ENCODE measurements at regions not wholly inside any gene's neighbourhood (a gene's known extent, or its start where the extent isn't known, plus 50 kb on each side); places are given as distances from the start of the nearest gene placed in this dataset.

GRCh38 chr1:234666761-234667160 lies 56.8 kb upstream of the IRF2BP2 start:
- no peak overlapping the region for H3K4me2 ChIP-seq (ENCODE audit: low read depth, low read length)
- DNase-seq (ENCODE audit: low spot score) (no peak), ATAC-seq (no peak), FAIRE-seq (no peak)
- CTCF ChIA-PET (ENCODE audit: low intra/inter-chr PET ratio, low total read pairs) = no interaction called here
- TF ChIP-seq SATB2 (CRISPR knock-in tag; IDR thresholded peaks at IDR 0.05) (no peak), NR2F2 (IDR thresholded peaks at IDR 0.05; ENCODE audit: borderline replicate concordance, low read depth) (no peak), ZNF264 (CRISPR knock-in tag; IDR thresholded peaks at IDR 0.05) (no peak), ZFP1 (CRISPR knock-in tag; IDR thresholded peaks at IDR 0.05) (no peak), MBD4 (IDR thresholded peaks at IDR 0.05; ENCODE audit: borderline replicate concordance, low read length) (no peak)
- TF ChIP-seq, protein P1, sequence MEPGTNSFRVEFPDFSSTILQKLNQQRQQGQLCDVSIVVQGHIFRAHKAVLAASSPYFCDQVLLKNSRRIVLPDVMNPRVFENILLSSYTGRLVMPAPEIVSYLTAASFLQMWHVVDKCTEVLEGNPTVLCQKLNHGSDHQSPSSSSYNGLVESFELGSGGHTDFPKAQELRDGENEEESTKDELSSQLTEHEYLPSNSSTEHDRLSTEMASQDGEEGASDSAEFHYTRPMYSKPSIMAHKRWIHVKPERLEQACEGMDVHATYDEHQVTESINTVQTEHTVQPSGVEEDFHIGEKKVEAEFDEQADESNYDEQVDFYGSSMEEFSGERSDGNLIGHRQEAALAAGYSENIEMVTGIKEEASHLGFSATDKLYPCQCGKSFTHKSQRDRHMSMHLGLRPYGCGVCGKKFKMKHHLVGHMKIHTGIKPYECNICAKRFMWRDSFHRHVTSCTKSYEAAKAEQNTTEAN (CRISPR knock-in tag; conservative IDR thresholded peaks at IDR 0.05) = no peak
- intact Hi-C loops (cut with micrococcal nuclease; ENCODE audit: unreplicated experiment) (no loop called here), in situ Hi-C loops (cut with HindIII; ENCODE audit: extremely low pct_ligation_motif_present, low pct_unique_long_range_greater_than_20kb) (no loop called here)
- no peak overlapping the region for H3K4me3 ChIP-seq (replicated peaks in 1 of 3; ENCODE audit: insufficient read depth in 1 of 3, low read depth in 2 of 3, low read length in 3 of 3)
- no TSS peak for BruUV-seq (replicated peaks)
- H3K27ac ChIP-seq (ENCODE audit: extremely low read length, insufficient read depth, low read length) = no peak overlapping the region
- H2AFZ ChIP-seq (ENCODE audit: low read length) = no peak overlapping the region
- H3K4me1 ChIP-seq (ENCODE audit: insufficient read depth, low read length) = peaks cover 45% of the 10 kb centered on the region
- H3K36me3 ChIP-seq (replicated peaks in 1 of 2; ENCODE audit: control insufficient read depth in 1 of 2, insufficient read depth in 2 of 2, low read length in 2 of 2) = no peaks in the 10 kb centered on the region
- H4K20me1 ChIP-seq (ENCODE audit: insufficient read depth, low read length) = no peaks in the 10 kb centered on the region
- POLR2A ChIA-PET = no interaction called here
- no peaks in the 10 kb centered on the region for H3K27me3 ChIP-seq (ENCODE audit: control insufficient read depth in 1 of 2, insufficient read depth in 2 of 2, low read length in 2 of 2)
- WGBS (ENCODE audit: low lambda C conversion rate) = 84% methylated on average over 4 of the region's 4 CpGs
- peaks cover 19% of the 10 kb centered on the region; the same call in 1 of the 2 replicates for H3K9me3 ChIP-seq (ENCODE audit: low read length)
- H3K9ac ChIP-seq (ENCODE audit: insufficient read depth, low read depth, low read length) = no peak overlapping the region
- no peaks in the 10 kb centered on the region for H3K79me2 ChIP-seq (ENCODE audit: insufficient read depth, low read length)

DNA sequence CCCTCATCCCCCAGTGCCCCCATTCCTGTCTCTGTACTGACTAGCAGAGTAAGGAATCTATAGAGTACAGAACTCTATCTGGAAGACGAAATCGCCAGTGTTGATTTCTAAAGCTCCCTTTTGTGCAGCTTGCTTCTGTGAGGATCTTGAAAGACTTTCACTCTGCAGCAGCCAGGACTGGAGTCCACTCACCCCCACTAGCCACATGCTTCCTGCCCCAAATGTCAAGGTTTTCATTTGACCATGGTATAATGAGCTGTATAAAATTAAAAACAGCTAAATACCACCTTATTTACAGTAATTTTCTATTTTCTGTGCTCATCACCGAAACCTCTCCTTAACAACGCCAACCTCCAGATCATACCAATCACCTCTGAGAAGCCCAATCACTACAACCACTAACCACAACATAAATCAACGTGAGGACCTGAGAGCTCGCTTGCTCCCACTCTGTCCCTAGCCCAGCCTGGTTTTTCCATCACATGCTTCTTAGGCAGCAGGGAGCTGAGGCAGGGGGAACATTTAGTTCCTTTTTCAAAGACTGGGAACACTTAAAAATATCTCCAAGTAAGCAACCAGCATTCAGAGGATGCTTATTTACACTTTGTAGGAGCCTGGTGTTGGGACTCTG lies 56.1 kb upstream of the IRF2BP2 start:
- ChIA-PET POLR2A (no interaction called here), CTCF (ENCODE audit: low intra/inter-chr PET ratio, low total read pairs) (no interaction called here)
- Histone ChIP-seq H3K9me3 (ENCODE audit: low read length) (peaks cover 19% of the 10 kb centered on the region; the same call in 1 of the 2 replicates), H3K4me3 (replicated peaks in 1 of 3; ENCODE audit: insufficient read depth in 1 of 3, low read depth in 2 of 3, low read length in 3 of 3) (no peak overlapping the region), H2AFZ (ENCODE audit: low read length) (no peak overlapping the region), H3K27ac (ENCODE audit: extremely low read length, insufficient read depth, low read length) (no peak overlapping the region), H3K4me1 (ENCODE audit: insufficient read depth, low read length) (peaks cover 45% of the 10 kb centered on the region), H4K20me1 (ENCODE audit: insufficient read depth, low read length) (no peaks in the 10 kb centered on the region), H3K36me3 (replicated peaks in 1 of 2; ENCODE audit: control insufficient read depth in 1 of 2, insufficient read depth in 2 of 2, low read length in 2 of 2) (no peaks in the 10 kb centered on the region), H3K9ac (ENCODE audit: insufficient read depth, low read depth, low read length) (no peak overlapping the region), H3K79me2 (ENCODE audit: insufficient read depth, low read length) (no peaks in the 10 kb centered on the region), H3K4me2 (ENCODE audit: low read depth, low read length) (no peak overlapping the region), H3K27me3 (ENCODE audit: control insufficient read depth in 1 of 2, insufficient read depth in 2 of 2, low read length in 2 of 2) (no peaks in the 10 kb centered on the region)
- in situ Hi-C loops (cut with HindIII; ENCODE audit: extremely low pct_ligation_motif_present, low pct_unique_long_range_greater_than_20kb) = no loop called here
- no peak for FAIRE-seq
- intact Hi-C loops (cut with micrococcal nuclease; ENCODE audit: unreplicated experiment) = no loop called here
- no peak for ATAC-seq
- no TSS peak for BruUV-seq (replicated peaks)
- no peak for DNase-seq (ENCODE audit: low spot score)
- WGBS (ENCODE audit: low lambda C conversion rate) = 94% methylated on average over 6 of the region's 6 CpGs
- TF ChIP-seq ZFP90 (CRISPR knock-in tag; IDR thresholded peaks at IDR 0.05; ENCODE audit: borderline replicate concordance) (no peak), TEAD2 (CRISPR knock-in tag; IDR thresholded peaks at IDR 0.05) (no peak), FOXA3 (CRISPR knock-in tag; IDR thresholded peaks at IDR 0.05) (no peak), CAMTA2 (CRISPR knock-in tag; IDR thresholded peaks at IDR 0.05; ENCODE audit: borderline replicate concordance) (no peak), ZNF629 (CRISPR knock-in tag; conservative IDR thresholded peaks at IDR 0.05) (no peak), GZF1 (CRISPR knock-in tag; IDR thresholded peaks at IDR 0.05) (no peak), RBM39 (IDR thresholded peaks at IDR 0.05; ENCODE audit: low read depth, low read length, poor library complexity, severe bottlenecking) (no peak), ZNF724P (CRISPR knock-in tag; IDR thresholded peaks at IDR 0.05; ENCODE audit: borderline replicate concordance) (no peak)
- TF ChIP-seq, protein P2, sequence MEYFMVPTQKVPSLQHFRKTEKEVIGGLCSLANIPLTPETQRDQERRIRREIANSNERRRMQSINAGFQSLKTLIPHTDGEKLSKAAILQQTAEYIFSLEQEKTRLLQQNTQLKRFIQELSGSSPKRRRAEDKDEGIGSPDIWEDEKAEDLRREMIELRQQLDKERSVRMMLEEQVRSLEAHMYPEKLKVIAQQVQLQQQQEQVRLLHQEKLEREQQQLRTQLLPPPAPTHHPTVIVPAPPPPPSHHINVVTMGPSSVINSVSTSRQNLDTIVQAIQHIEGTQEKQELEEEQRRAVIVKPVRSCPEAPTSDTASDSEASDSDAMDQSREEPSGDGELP (IDR thresholded peaks at IDR 0.05; ENCODE audit: borderline replicate concordance, low read depth) = no peak
- TF ChIP-seq, protein P3, sequence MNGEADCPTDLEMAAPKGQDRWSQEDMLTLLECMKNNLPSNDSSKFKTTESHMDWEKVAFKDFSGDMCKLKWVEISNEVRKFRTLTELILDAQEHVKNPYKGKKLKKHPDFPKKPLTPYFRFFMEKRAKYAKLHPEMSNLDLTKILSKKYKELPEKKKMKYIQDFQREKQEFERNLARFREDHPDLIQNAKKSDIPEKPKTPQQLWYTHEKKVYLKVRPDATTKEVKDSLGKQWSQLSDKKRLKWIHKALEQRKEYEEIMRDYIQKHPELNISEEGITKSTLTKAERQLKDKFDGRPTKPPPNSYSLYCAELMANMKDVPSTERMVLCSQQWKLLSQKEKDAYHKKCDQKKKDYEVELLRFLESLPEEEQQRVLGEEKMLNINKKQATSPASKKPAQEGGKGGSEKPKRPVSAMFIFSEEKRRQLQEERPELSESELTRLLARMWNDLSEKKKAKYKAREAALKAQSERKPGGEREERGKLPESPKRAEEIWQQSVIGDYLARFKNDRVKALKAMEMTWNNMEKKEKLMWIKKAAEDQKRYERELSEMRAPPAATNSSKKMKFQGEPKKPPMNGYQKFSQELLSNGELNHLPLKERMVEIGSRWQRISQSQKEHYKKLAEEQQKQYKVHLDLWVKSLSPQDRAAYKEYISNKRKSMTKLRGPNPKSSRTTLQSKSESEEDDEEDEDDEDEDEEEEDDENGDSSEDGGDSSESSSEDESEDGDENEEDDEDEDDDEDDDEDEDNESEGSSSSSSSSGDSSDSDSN (CRISPR knock-in tag; IDR thresholded peaks at IDR 0.05) = no peak
